NCI-H146 (cell line): ENCODE measurements at regions not wholly inside any gene's neighbourhood (a gene's known extent, or its start where the extent isn't known, plus 50 kb on each side); places are given as distances from the start of the nearest gene placed in this dataset.
"Not testable (repeated sequence)": the region's sequence is repeated elsewhere in the genome, so short reads cannot be mapped to it uniquely, and the experiment has no call there.

Experiments
- DNase-seq: peaks from one replicate; lab custom pipeline; 2025; lab: John Stamatoyannopoulos, UW

- DNase-seq = no peak
These were observed 120.7 kb upstream of the GALNT15 start for GRCh38 chr3:16053794-16054193.

- peak; percentile 64 for DNase-seq
These were observed 118.8 kb upstream of the GALNT15 start for GRCh38 chr3:16055606-16056211.

GRCh38 chr3:16056217-16056616, 118.3 kb upstream of the GALNT15 start:
- no peak for DNase-seq

- no peak for DNase-seq
These were observed 116.0 kb upstream of the GALNT15 start for GRCh38 chr3:16058521-16058920.

GRCh38 chr3:16059081-16059537, 115.4 kb upstream of the GALNT15 start:
- DNase-seq = no peak

- no peak for DNase-seq
These were observed 114.6 kb upstream of the GALNT15 start for GRCh38 chr3:16059711-16060357.

- no peak for DNase-seq
These were observed 114.1 kb upstream of the GALNT15 start for GRCh38 chr3:16060358-16060852.

GRCh38 chr3:16060945-16061344, 113.5 kb upstream of the GALNT15 start:
- no peak for DNase-seq

GRCh38 chr3:16061491-16061890, 113.0 kb upstream of the GALNT15 start:
- DNase-seq = no peak

- no peak for DNase-seq
These were observed 110.9 kb upstream of the GALNT15 start for GRCh38 chr3:16063603-16064002.

- DNase-seq = no peak
These were observed 109.7 kb upstream of the GALNT15 start for GRCh38 chr3:16064642-16065414.

GRCh38 chr3:16066545-16066944, 107.9 kb upstream of the GALNT15 start:
- DNase-seq = no peak

- no peak for DNase-seq
These were observed 107.5 kb upstream of the GALNT15 start for GRCh38 chr3:16066975-16067374.

GRCh38 chr3:16067837-16068471, 106.5 kb upstream of the GALNT15 start:
- no peak for DNase-seq

- no peak for DNase-seq
These were observed 105.1 kb upstream of the GALNT15 start for GRCh38 chr3:16069149-16069922.

- DNase-seq = no peak
These were observed 103.8 kb upstream of the GALNT15 start for GRCh38 chr3:16070707-16071106.

GRCh38 chr3:16071206-16071605, 103.3 kb upstream of the GALNT15 start:
- no peak for DNase-seq

GRCh38 chr3:16072420-16073110, 101.9 kb upstream of the GALNT15 start:
- DNase-seq = no peak

- DNase-seq = no peak
These were observed 101.3 kb upstream of the GALNT15 start for GRCh38 chr3:16073203-16073602.

GRCh38 chr3:16073990-16074671, 100.3 kb upstream of the GALNT15 start:
- DNase-seq = not testable (repeated sequence)
